IMR-90 (cell line): ENCODE measurements at regions not wholly inside any gene's neighbourhood (a gene's known extent, or its start where the extent isn't known, plus 50 kb on each side); places are given as distances from the start of the nearest gene placed in this dataset.

Experiments used
- ATAC-seq: fragments of 200-7000 bp; cut with Tn5 transposase; 2 replicates; pipeline ENCODE4 v1.9.1; 2020; ENCODE audit warnings: low read depth, mild to moderate bottlenecking, moderate library complexity
- BruUV-seq: library from RNA; stranded (reverse); fragments of 400-500 nt; replicated peaks from 2 replicates; lab custom pipeline; 2021; lab: Mats Ljungman, UMichigan
- CTCF ChIA-PET: fragments of 300-600 bp; formaldehyde crosslinking; extraction: SDS; loops from one replicate; lab custom pipeline; 2021; ENCODE audit warnings: antibody characterized with exemption; lab: Yijun Ruan, JAX
- POLR2A ChIA-PET: fragments of 300-600 bp; sonication (Branson Sonifier 250); formaldehyde crosslinking; loops from one replicate; lab custom pipeline; 2022; ENCODE audit warnings: antibody characterized with exemption; ENCODE audit not compliant: unreplicated experiment; lab: Charles Lee
- DNase-seq: peaks from one replicate; pipeline ENCODE4 v3.0.0; 2013
- H2AFZ ChIP-seq: replicated peaks from 2 replicates; pipeline ENCODE3; 2013; ENCODE audit warnings: low read length, mild to moderate bottlenecking; ENCODE audit not compliant: poor library complexity
- H2AK5ac ChIP-seq: 2 replicates; pipeline ENCODE4 v1.6.1; 2013; ENCODE audit warnings: low read depth, low read length, inconsistent platforms
- H2AK9ac ChIP-seq: replicated peaks from 2 replicates; pipeline ENCODE3; 2013; ENCODE audit warnings: mild to moderate bottlenecking, low read depth, low read length, moderate library complexity; ENCODE audit not compliant: poor library complexity
- H2BK120ac ChIP-seq: 2 replicates; pipeline ENCODE4 v1.6.1; 2013; ENCODE audit warnings: low read depth, low read length, inconsistent platforms
- H2BK15ac ChIP-seq: 3 replicates; pipeline ENCODE4 v1.6.1; 2013; ENCODE audit warnings: low read depth, low read length, inconsistent platforms
- H2BK20ac ChIP-seq: 2 replicates; pipeline ENCODE4 v1.6.1; 2013; ENCODE audit warnings: low read depth, mild to moderate bottlenecking, inconsistent platforms, low read length, moderate library complexity
- H2BK5ac ChIP-seq: 2 replicates; pipeline ENCODE4 v1.6.1; 2013; ENCODE audit warnings: mild to moderate bottlenecking, low read depth, low read length, inconsistent platforms; ENCODE audit not compliant: poor library complexity, severe bottlenecking
- H3K14ac ChIP-seq: replicated peaks from 2 replicates; pipeline ENCODE4 v1.6.1; 2013; ENCODE audit warnings: low read depth, low read length, inconsistent platforms
- H3K18ac ChIP-seq: 2 replicates; pipeline ENCODE4 v1.6.1; 2013; ENCODE audit warnings: low read depth, low read length, control low read depth
- H3K23ac ChIP-seq: 2 replicates; pipeline ENCODE4 v1.6.1; 2013; ENCODE audit warnings: low read depth, low read length, inconsistent platforms
- H3K27ac ChIP-seq: 2 replicates; pipeline ENCODE4 v1.5.1; 2013; ENCODE audit warnings: mild to moderate bottlenecking, control low read depth, low read length; ENCODE audit not compliant: insufficient read depth
- H3K27me3 ChIP-seq: 2 replicates; pipeline ENCODE4 v1.6.1; 2013; ENCODE audit warnings: low read length; ENCODE audit not compliant: control insufficient read depth, insufficient read depth
- H3K36me3 ChIP-seq: 2 replicates; pipeline ENCODE4 v1.6.1; 2013; ENCODE audit warnings: low read length, mixed read lengths; ENCODE audit not compliant: control insufficient read depth, insufficient read depth
- H3K4ac ChIP-seq: 2 replicates; pipeline ENCODE4 v1.6.1; 2013; ENCODE audit warnings: low read depth, low read length, inconsistent platforms
- H3K4me1 ChIP-seq: 2 replicates; pipeline ENCODE4 v1.6.1; 2013; ENCODE audit warnings: low read length, mixed read lengths; ENCODE audit not compliant: control insufficient read depth, insufficient read depth
- H3K4me2 ChIP-seq: 2 replicates; pipeline ENCODE4 v1.6.1; 2013; ENCODE audit warnings: low read depth, mild to moderate bottlenecking, control low read depth, low read length, moderate library complexity
- H3K4me3 ChIP-seq: 2 replicates; pipeline ENCODE4 v1.5.1; 2013; ENCODE audit warnings: low read depth, mild to moderate bottlenecking, control low read depth, low read length, moderate library complexity; ENCODE audit not compliant: insufficient read depth
- H3K56ac ChIP-seq: 2 replicates; pipeline ENCODE4 v1.6.1; 2013; ENCODE audit warnings: low read length, inconsistent platforms; ENCODE audit not compliant: insufficient read depth; ENCODE audit errors: extremely low read depth
- H3K79me1 ChIP-seq, 2 experiments: 2 replicates each; pipeline ENCODE4 v1.6.1; 2013; ENCODE audit warnings: low read length in 2 of 2, inconsistent platforms in 1 of 2, low read depth in 1 of 2
- H3K9ac ChIP-seq: 2 replicates; pipeline ENCODE4 v1.6.1; 2013; ENCODE audit warnings: low read depth, low read length, control low read depth
- H3K9me1 ChIP-seq: 2 replicates; pipeline ENCODE4 v1.6.1; 2013; ENCODE audit warnings: low read length, inconsistent platforms; ENCODE audit not compliant: insufficient read depth
- H3K9me3 ChIP-seq: 2 replicates; pipeline ENCODE4 v1.6.1; 2013; ENCODE audit warnings: low read length; ENCODE audit not compliant: control insufficient read depth, insufficient read depth
- H4K20me1 ChIP-seq: 2 replicates; pipeline ENCODE4 v1.6.1; 2013; ENCODE audit warnings: low read length, inconsistent platforms; ENCODE audit not compliant: insufficient read depth
- H4K5ac ChIP-seq: 2 replicates; pipeline ENCODE4 v1.6.1; 2013; ENCODE audit warnings: mild to moderate bottlenecking, low read depth, low read length, control low read depth
- H4K8ac ChIP-seq, 2 experiments: 2 replicates each; pipeline ENCODE4 v1.6.1; 2013; ENCODE audit warnings: low read depth in 2 of 2, low read length in 2 of 2, control low read depth in 1 of 2, inconsistent platforms in 1 of 2
- H4K91ac ChIP-seq: 2 replicates; pipeline ENCODE4 v1.6.1; 2013; ENCODE audit warnings: low read depth, low read length, inconsistent platforms; ENCODE audit not compliant: insufficient read depth
- CHD1 ChIP-seq: IDR thresholded peaks from 2 replicates; pipeline ENCODE4 v1.6.1; 2012; ENCODE audit warnings: low read depth, low read length, improper control_type of control experiment
- MXI1 ChIP-seq: IDR thresholded peaks from 2 replicates; pipeline ENCODE4 v1.6.1; 2012; ENCODE audit warnings: low read depth, mild to moderate bottlenecking, low read length, moderate library complexity, borderline replicate concordance
- NFE2L2 ChIP-seq: fragments of 150-350 bp; IDR thresholded peaks from 2 replicates; pipeline ENCODE4 v1.6.1; 2016; ENCODE audit warnings: low read depth, mild to moderate bottlenecking, low read length
- POLR2A ChIP-seq: IDR thresholded peaks from 2 replicates; pipeline ENCODE4 v1.6.1; 2012; ENCODE audit warnings: mild to moderate bottlenecking, low read depth, low read length
- RAD21 ChIP-seq: IDR thresholded peaks from 2 replicates; pipeline ENCODE4 v1.6.1; 2012; ENCODE audit warnings: low read length, improper control_type of control experiment
- RFX5 ChIP-seq: IDR thresholded peaks from 2 replicates; pipeline ENCODE4 v1.8.0; 2012; ENCODE audit warnings: low read depth, mild to moderate bottlenecking, low read length, moderate library complexity
- WGBS, 2 experiments: methylation state at CpG; one replicate each; pipeline versions ENCODE4 v1.1.5 to v1.1.7; 2013; ENCODE audit warnings: missing lambda C conversion rate in 2 of 2; ENCODE audit not compliant: insufficient read length in 1 of 2; ENCODE audit errors: extremely low coverage in 2 of 2; 5-methylcytosine and 5-hydroxymethylcytosine counted together
- dilution Hi-C: fragments of 300-500 bp; cut with HindIII; formaldehyde crosslinking; loops from one replicate; pipeline ENCODE4 v1.14.3; 2018; ENCODE audit warnings: low sequenced_read_pairs; ENCODE audit not compliant: unreplicated experiment
- in situ Hi-C: fragments of 300-500 bp; cut with MboI; formaldehyde crosslinking; loops from 3 replicates; pipeline ENCODE4 v1.14.3; 2019; ENCODE audit warnings: low sequenced_read_pairs, inconsistent platforms, mixed read lengths
- intact Hi-C: fragments of 100-400 bp; cut with micrococcal nuclease; formaldehyde crosslinking; loops from 2 replicates; pipeline ENCODE4 v1.10.0; 2022

- dilution Hi-C loops = no loop called here
- ATAC-seq = no peak
- TF ChIP-seq NFE2L2 (no peak), RAD21 (no peak), CHD1 (no peak), POLR2A (no peak), MXI1 (no peak), RFX5 (no peak)
- Histone ChIP-seq H2BK15ac (no peak overlapping the region), H4K20me1 (no peaks in the 10 kb centered on the region), H4K91ac (no peak overlapping the region), H3K4me1 (no peaks in the 10 kb centered on the region), H3K9me1 (no peaks in the 10 kb centered on the region), H3K4ac (no peak overlapping the region), H3K9me3 (peaks cover 12% of the 10 kb centered on the region), H3K18ac (no peak overlapping the region), H2AK5ac (no peak overlapping the region), H3K27me3 (no peaks in the 10 kb centered on the region), H2BK5ac (no peak overlapping the region), H3K36me3 (no peaks in the 10 kb centered on the region), H3K14ac (no peak overlapping the region), H3K27ac (no peak overlapping the region), H3K9ac (no peak overlapping the region), H2BK120ac (no peak overlapping the region), H3K4me2 (no peak overlapping the region), H3K4me3 (no peak overlapping the region), H3K23ac (no peak overlapping the region), H2AFZ (no peak overlapping the region), H2BK20ac (no peak overlapping the region), H2AK9ac (no peak overlapping the region), H3K79me1 (no peaks in the 10 kb centered on the region), H4K8ac (no peak overlapping the region), H3K56ac (no peak overlapping the region), H4K5ac (no peak overlapping the region)
- WGBS, 2 experiments = no CpG with 5 or more reads among the region's 1 CpG
- DNase-seq = no peak
- BruUV-seq = no TSS peak
- in situ Hi-C loops = no loop called here
- POLR2A ChIA-PET = no interaction called here
- intact Hi-C loops = no loop called here
- CTCF ChIA-PET = no interaction called here
Observed at GRCh38 chr1:209171151-209171550, 412.4 kb upstream of the CAMK1G start.
